ENCODE measurements at regions not wholly inside any gene's neighbourhood (a gene's known extent, or its start where the extent isn't known, plus 50 kb on each side); places are given as distances from the start of the nearest gene placed in this dataset.

DNA sequence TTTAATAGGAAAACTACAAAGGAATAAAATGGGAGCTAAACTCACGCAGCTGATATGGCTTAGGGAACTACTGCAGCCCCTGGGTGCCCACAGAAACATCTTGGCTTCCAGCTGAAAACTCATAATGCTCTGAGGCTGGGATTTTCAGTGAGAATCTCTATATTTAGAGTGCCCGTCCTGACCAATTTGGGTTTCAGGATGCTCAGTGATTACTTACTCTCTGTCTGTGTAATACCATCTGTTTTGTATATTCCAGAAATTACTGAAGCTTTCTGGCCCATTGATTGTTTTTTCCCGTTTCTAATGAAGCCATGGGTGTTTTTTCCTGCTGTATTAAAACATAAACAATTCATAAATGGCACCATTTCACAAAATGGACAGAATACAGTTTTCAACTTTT is 50.6 kb upstream of the ZNF385D start:
- Histone ChIP-seq H4K20me1 (ENCODE audit: insufficient read depth, low read length) (no peaks in the 10 kb centered on the region), H2AFZ (ENCODE audit: low read length) (no peak overlapping the region), H3K9me3 (ENCODE audit: low read depth, low read length) (no peaks in the 10 kb centered on the region), H3K27me3 (ENCODE audit: insufficient read depth, low read length) (no peaks in the 10 kb centered on the region), H3K4me2 (ENCODE audit: insufficient read depth, low read length) (no peak overlapping the region), H3K4me3 (ENCODE audit: insufficient read depth, low read length) (no peak overlapping the region), H3K27ac (ENCODE audit: low read depth, low read length) (no peak overlapping the region), H3K79me2 (ENCODE audit: insufficient read depth, low read length) (no peaks in the 10 kb centered on the region), H3K4me1 (ENCODE audit: insufficient read depth, low read length) (no peaks in the 10 kb centered on the region), H3K36me3 (ENCODE audit: insufficient read depth, low read length) (no peaks in the 10 kb centered on the region)
- no peak for DNase-seq (ENCODE audit: insufficient read length, low spot score, missing footprints)
- TF ChIP-seq, protein P1, sequence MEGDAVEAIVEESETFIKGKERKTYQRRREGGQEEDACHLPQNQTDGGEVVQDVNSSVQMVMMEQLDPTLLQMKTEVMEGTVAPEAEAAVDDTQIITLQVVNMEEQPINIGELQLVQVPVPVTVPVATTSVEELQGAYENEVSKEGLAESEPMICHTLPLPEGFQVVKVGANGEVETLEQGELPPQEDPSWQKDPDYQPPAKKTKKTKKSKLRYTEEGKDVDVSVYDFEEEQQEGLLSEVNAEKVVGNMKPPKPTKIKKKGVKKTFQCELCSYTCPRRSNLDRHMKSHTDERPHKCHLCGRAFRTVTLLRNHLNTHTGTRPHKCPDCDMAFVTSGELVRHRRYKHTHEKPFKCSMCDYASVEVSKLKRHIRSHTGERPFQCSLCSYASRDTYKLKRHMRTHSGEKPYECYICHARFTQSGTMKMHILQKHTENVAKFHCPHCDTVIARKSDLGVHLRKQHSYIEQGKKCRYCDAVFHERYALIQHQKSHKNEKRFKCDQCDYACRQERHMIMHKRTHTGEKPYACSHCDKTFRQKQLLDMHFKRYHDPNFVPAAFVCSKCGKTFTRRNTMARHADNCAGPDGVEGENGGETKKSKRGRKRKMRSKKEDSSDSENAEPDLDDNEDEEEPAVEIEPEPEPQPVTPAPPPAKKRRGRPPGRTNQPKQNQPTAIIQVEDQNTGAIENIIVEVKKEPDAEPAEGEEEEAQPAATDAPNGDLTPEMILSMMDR (IDR thresholded peaks at IDR 0.05; ENCODE audit: extremely low read depth, low read depth, low read length): no peak

DNA sequence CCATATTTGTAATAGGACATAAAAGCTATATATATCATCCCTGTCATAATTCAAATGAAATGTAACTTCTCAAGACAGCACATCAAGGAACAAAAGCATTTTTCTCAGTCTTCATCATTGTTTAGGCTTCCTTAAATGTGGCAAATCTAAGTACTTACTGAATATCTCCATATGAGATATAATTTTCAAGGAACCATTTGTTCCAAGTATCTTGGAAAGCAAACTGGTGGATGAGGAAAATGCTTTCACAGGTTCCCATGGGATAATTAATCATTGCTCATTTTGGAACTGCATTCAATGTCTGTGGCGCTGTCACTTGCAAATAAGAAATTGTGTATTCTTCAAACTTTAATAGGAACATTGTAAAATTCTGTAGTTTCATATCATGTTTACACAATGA is 52.6 kb upstream of the ZNF385D start:
- Histone ChIP-seq H3K9me3 (ENCODE audit: low read depth, low read length) (no peaks in the 10 kb centered on the region), H4K20me1 (ENCODE audit: insufficient read depth, low read length) (no peaks in the 10 kb centered on the region), H3K79me2 (ENCODE audit: insufficient read depth, low read length) (no peaks in the 10 kb centered on the region), H3K27me3 (ENCODE audit: insufficient read depth, low read length) (no peaks in the 10 kb centered on the region), H3K27ac (ENCODE audit: low read depth, low read length) (no peak overlapping the region), H3K4me3 (ENCODE audit: insufficient read depth, low read length) (no peak overlapping the region), H3K4me1 (ENCODE audit: insufficient read depth, low read length) (no peaks in the 10 kb centered on the region), H3K36me3 (ENCODE audit: insufficient read depth, low read length) (no peaks in the 10 kb centered on the region), H2AFZ (ENCODE audit: low read length) (no peak overlapping the region), H3K4me2 (ENCODE audit: insufficient read depth, low read length) (no peak overlapping the region)
- DNase-seq (ENCODE audit: insufficient read length, low spot score, missing footprints): no peak
- TF ChIP-seq, protein P1 (IDR thresholded peaks at IDR 0.05; ENCODE audit: extremely low read depth, low read depth, low read length): no peak

DNA sequence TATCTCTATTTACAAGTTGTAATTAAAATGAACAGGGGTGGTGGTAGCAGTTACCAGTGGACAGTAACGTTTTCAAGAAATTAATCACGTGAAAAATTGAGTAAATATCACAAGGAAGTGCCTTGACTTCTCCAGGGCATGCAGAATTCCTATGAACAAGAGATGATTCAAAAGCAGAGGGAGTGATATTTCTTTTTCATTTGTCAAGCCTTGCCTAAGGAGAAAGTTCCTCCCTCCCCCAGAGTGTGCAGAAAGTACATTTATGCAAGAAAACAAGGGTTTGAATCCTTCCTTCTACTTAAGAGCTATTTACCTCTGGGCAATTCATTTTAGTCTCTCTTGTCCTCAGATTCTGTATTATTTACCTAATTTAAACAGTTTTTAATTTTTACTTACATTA is 53.3 kb upstream of the ZNF385D start:
- DNase-seq (ENCODE audit: insufficient read length, low spot score, missing footprints): no peak
- no peaks in the 10 kb centered on the region for H3K27me3 ChIP-seq (ENCODE audit: insufficient read depth, low read length)
- H2AFZ ChIP-seq (ENCODE audit: low read length): no peak overlapping the region
- no peak overlapping the region for H3K27ac ChIP-seq (ENCODE audit: low read depth, low read length)
- H3K79me2 ChIP-seq (ENCODE audit: insufficient read depth, low read length): no peaks in the 10 kb centered on the region
- H3K4me1 ChIP-seq (ENCODE audit: insufficient read depth, low read length): no peaks in the 10 kb centered on the region
- no peak overlapping the region for H3K4me2 ChIP-seq (ENCODE audit: insufficient read depth, low read length)
- H3K9me3 ChIP-seq (ENCODE audit: low read depth, low read length): no peaks in the 10 kb centered on the region
- no peaks in the 10 kb centered on the region for H3K36me3 ChIP-seq (ENCODE audit: insufficient read depth, low read length)
- H4K20me1 ChIP-seq (ENCODE audit: insufficient read depth, low read length): no peaks in the 10 kb centered on the region
- H3K4me3 ChIP-seq (ENCODE audit: insufficient read depth, low read length): no peak overlapping the region
- TF ChIP-seq, protein P1 (IDR thresholded peaks at IDR 0.05; ENCODE audit: extremely low read depth, low read depth, low read length): no peak

DNA sequence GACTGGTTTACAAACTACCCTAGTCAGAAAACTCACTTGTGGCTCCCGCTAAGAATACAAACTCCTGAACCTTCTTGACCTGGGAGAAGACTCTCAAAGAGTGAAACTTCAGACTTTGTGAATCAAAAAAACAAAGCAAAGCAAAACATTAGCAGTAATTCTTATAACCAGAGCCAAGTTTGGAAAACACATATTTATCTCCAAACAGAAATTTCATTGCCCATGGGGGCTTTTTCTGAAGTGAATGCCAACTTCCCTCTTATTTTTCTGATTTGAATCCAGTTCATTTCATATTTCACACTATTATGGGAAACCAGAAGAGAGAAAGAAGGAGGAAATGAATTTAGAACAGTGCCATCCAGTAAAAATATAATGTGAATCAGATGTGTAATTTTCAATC is 55.7 kb upstream of the ZNF385D start:
- Histone ChIP-seq H3K9me3 (ENCODE audit: low read depth, low read length) (no peaks in the 10 kb centered on the region), H3K4me2 (ENCODE audit: insufficient read depth, low read length) (no peak overlapping the region), H3K36me3 (ENCODE audit: insufficient read depth, low read length) (no peaks in the 10 kb centered on the region), H2AFZ (ENCODE audit: low read length) (no peak overlapping the region), H3K4me1 (ENCODE audit: insufficient read depth, low read length) (no peaks in the 10 kb centered on the region), H4K20me1 (ENCODE audit: insufficient read depth, low read length) (no peaks in the 10 kb centered on the region), H3K4me3 (ENCODE audit: insufficient read depth, low read length) (no peak overlapping the region), H3K79me2 (ENCODE audit: insufficient read depth, low read length) (no peaks in the 10 kb centered on the region), H3K27ac (ENCODE audit: low read depth, low read length) (no peak overlapping the region), H3K27me3 (ENCODE audit: insufficient read depth, low read length) (no peaks in the 10 kb centered on the region)
- DNase-seq (ENCODE audit: insufficient read length, low spot score, missing footprints): no peak
- TF ChIP-seq, protein P1 (IDR thresholded peaks at IDR 0.05; ENCODE audit: extremely low read depth, low read depth, low read length): no peak
